ENCODE measurements at regions not wholly inside any gene's neighbourhood (a gene's known extent, or its start where the extent isn't known, plus 50 kb on each side); places are given as distances from the start of the nearest gene placed in this dataset.
"Not testable (repeated sequence)": the region's sequence is repeated elsewhere in the genome, so short reads cannot be mapped to it uniquely, and the experiment has no call there.

GRCh38 chr13:59281453-59281852 is 882.3 kb downstream of the DIAPH3 start:
- TF ChIP-seq CTCF (IDR thresholded peaks at IDR 0.05) = no peak
- CTCF ChIA-PET = no interaction called here

GRCh38 chr13:59292240-59292639 is 871.5 kb downstream of the DIAPH3 start:
- H3K27ac ChIP-seq (ENCODE audit: low read depth in 1 of 2, low read length in 2 of 2); CTCF ChIA-PET; H3K27ac Mint-ChIP-seq; H3K27me3 ChIP-seq (ENCODE audit: control insufficient read depth in 1 of 2, insufficient read depth in 2 of 2, low read length in 2 of 2); H3K36me3 ChIP-seq (ENCODE audit: insufficient read depth, low read length); intact Hi-C loops (cut with DNase I, micrococcal nuclease); ATAC-seq (ENCODE audit: poor library complexity); H3K9me3 Mint-ChIP-seq; H3K4me1 Mint-ChIP-seq (ENCODE audit: low read depth); H3K27me3 Mint-ChIP-seq; DNase-seq; H3K4me1 ChIP-seq (ENCODE audit: insufficient read depth, low read length); H3K36me3 Mint-ChIP-seq (ENCODE audit: low read depth); POLR2A ChIA-PET; H3K9me3 ChIP-seq (ENCODE audit: control insufficient read depth in 1 of 2, insufficient read depth in 1 of 2, low read length in 2 of 2); H3K4me3 Mint-ChIP-seq; H3K4me3 ChIP-seq (ENCODE audit: low read length): not testable (repeated sequence)

More at GRCh38 chr13:59281453-59281852, 882.3 kb downstream of the DIAPH3 start:
- no peaks in the 10 kb centered on the region for H3K27me3 Mint-ChIP-seq
- ATAC-seq (ENCODE audit: poor library complexity) = no peak
- intact Hi-C loops (cut with DNase I, micrococcal nuclease) = no loop called here
- Histone ChIP-seq H3K27ac (ENCODE audit: low read depth in 1 of 2, low read length in 2 of 2) (no peak overlapping the region), H3K4me1 (ENCODE audit: insufficient read depth, low read length) (no peaks in the 10 kb centered on the region), H3K9me3 (ENCODE audit: control insufficient read depth in 1 of 2, insufficient read depth in 1 of 2, low read length in 2 of 2) (peaks cover 0 to 4% of the 10 kb centered on the region in 2 experiments), H3K4me3 (ENCODE audit: low read length) (no peak overlapping the region), H3K36me3 (ENCODE audit: insufficient read depth, low read length) (no peaks in the 10 kb centered on the region), H3K27me3 (ENCODE audit: control insufficient read depth in 1 of 2, insufficient read depth in 2 of 2, low read length in 2 of 2) (no peaks in the 10 kb centered on the region)
- H3K36me3 Mint-ChIP-seq (ENCODE audit: low read depth) = no peaks in the 10 kb centered on the region
- no peak overlapping the region for H3K4me3 Mint-ChIP-seq
- no peaks in the 10 kb centered on the region for H3K9me3 Mint-ChIP-seq
- DNase-seq = no peak
- H3K4me1 Mint-ChIP-seq (ENCODE audit: low read depth) = no peaks in the 10 kb centered on the region
- POLR2A ChIA-PET = no interaction called here
- H3K27ac Mint-ChIP-seq = no peak overlapping the region

GRCh38 chr13:59299584-59299983 is 864.1 kb downstream of the DIAPH3 start:
- POLR2A ChIA-PET = no interaction called here
- TF ChIP-seq CTCF (IDR thresholded peaks at IDR 0.05) = no peak
- Mint-ChIP-seq H3K4me3 (no peak overlapping the region), H3K27me3 (no peaks in the 10 kb centered on the region), H3K4me1 (ENCODE audit: low read depth) (no peaks in the 10 kb centered on the region), H3K9me3 (no peaks in the 10 kb centered on the region), H3K27ac (no peak overlapping the region), H3K36me3 (ENCODE audit: low read depth) (no peaks in the 10 kb centered on the region)
- Histone ChIP-seq H3K36me3 (ENCODE audit: insufficient read depth, low read length) (no peaks in the 10 kb centered on the region), H3K9me3 (ENCODE audit: control insufficient read depth in 1 of 2, insufficient read depth in 1 of 2, low read length in 2 of 2) (no peaks in the 10 kb centered on the region), H3K27me3 (ENCODE audit: control insufficient read depth in 1 of 2, insufficient read depth in 2 of 2, low read length in 2 of 2) (no peaks in the 10 kb centered on the region), H3K4me1 (ENCODE audit: insufficient read depth, low read length) (no peaks in the 10 kb centered on the region), H3K27ac (ENCODE audit: low read depth in 1 of 2, low read length in 2 of 2) (no peak overlapping the region), H3K4me3 (ENCODE audit: low read length) (no peak overlapping the region)
- ATAC-seq (ENCODE audit: poor library complexity) (no peak), DNase-seq (no peak)
- CTCF ChIA-PET = no interaction called here
- intact Hi-C loops (cut with DNase I, micrococcal nuclease) = no loop called here

DNA sequence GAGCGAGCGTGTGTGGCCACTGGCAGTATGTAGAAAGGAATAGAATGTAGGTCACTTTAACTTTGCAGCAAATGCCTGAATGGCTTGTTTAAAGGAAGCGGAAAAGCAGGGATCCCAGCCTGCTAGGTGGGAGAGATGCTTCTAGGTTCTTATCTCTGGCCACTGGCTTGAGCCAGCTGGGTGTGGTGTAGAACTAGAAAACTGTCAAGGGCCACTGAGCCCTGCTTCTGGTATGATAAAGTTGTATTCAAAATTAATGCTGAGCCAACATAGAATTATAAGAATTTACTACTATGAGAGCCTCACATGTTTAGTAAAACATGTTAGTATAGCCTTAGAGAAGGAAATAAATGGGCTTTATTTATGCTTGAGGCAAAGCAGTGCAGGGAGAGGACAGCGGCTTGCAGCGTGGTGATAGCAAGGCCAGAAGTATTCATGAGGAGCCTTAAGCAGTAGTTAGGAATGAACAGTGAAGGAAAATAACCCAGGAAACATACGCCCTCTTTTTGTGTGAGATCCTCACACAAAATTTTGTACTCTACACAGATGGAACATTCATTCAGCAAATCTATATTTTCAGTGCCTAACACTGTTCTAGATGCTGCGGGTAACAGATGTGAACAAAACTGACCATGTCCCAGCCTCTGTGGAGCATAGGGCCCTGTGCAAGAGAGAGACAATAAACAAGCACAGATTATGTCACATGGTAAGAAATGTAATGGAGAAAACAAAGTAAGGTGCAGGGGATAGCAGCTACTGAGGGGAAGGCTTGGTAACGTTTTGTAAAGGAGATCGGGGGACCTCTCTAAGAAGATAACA is 863.2 kb downstream of the DIAPH3 start:
- ChIA-PET CTCF (no interaction called here), POLR2A (no interaction called here)
- no peaks in the 10 kb centered on the region for H3K27me3 ChIP-seq (ENCODE audit: control insufficient read depth in 1 of 2, insufficient read depth in 2 of 2, low read length in 2 of 2)
- intact Hi-C loops (cut with DNase I, micrococcal nuclease) = no loop called here
- no peaks in the 10 kb centered on the region for H3K36me3 ChIP-seq (ENCODE audit: insufficient read depth, low read length)
- Mint-ChIP-seq H3K27me3 (no peaks in the 10 kb centered on the region), H3K27ac (no peak overlapping the region), H3K36me3 (ENCODE audit: low read depth) (no peaks in the 10 kb centered on the region), H3K4me1 (ENCODE audit: low read depth) (no peaks in the 10 kb centered on the region), H3K4me3 (no peak overlapping the region), H3K9me3 (no peaks in the 10 kb centered on the region)
- no peak for ATAC-seq (ENCODE audit: poor library complexity)
- no peak for TF ChIP-seq CTCF (IDR thresholded peaks at IDR 0.05)
- no peak overlapping the region for H3K4me3 ChIP-seq (ENCODE audit: low read length)
- DNase-seq = no peak
- no peaks in the 10 kb centered on the region for H3K9me3 ChIP-seq (ENCODE audit: control insufficient read depth in 1 of 2, insufficient read depth in 1 of 2, low read length in 2 of 2)
- no peaks in the 10 kb centered on the region for H3K4me1 ChIP-seq (ENCODE audit: insufficient read depth, low read length)
- no peak overlapping the region for H3K27ac ChIP-seq (ENCODE audit: low read depth in 1 of 2, low read length in 2 of 2)

Measured in CD4-positive, alpha-beta T cell (primary cell).